GM21825 (cell line): ENCODE measurements at regions not wholly inside any gene's neighbourhood (a gene's known extent, or its start where the extent isn't known, plus 50 kb on each side); places are given as distances from the start of the nearest gene placed in this dataset.

Source experiments
- ATAC-seq: cut with Tn5 transposase; IDR thresholded peaks from one replicate; pipeline ENCODE4 v1.9.1; 2021; ENCODE audit warnings: mild to moderate bottlenecking, moderate library complexity; ENCODE audit not compliant: unreplicated experiment

DNA sequence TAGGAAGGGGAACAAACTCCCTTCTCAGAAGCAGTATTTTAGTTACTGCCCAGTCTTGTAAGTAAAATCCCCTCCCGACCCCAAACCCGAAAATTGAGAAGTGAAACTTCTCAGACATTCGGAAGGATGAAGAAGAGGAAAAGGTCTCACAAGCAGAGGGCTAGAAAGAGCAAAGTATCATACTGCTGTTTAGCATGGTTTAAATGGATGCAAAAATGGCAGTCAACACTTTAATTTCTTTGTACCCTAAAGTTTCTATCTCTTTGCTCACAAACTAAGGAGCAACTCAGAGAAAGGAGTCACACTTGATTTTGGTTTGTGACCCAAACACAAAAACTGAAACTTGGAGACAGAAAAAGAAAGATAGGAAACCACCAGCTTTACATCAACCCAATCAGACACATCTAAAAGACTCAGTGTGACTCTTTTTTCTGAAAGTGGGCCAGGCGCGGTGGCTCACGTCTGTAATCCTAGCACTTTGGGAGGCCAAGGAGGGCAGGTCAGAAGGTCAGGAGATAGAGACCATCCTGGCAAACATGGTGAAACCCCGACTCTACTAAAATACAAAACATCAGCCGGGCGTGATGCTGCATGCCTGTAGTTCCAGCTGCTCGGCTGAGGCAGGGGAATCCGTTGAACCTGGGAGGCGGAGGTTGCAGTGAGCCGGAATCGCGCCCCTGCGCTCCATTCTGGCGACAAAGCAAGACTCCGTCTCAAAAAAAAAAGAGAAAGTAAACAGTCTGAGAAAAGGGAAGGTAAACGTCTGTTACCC is 63.2 kb upstream of the ATP11B start:
- peak; percentile 59 for ATAC-seq

- peak; percentile 7 for ATAC-seq
These were observed 62.6 kb upstream of the ATP11B start for GRCh38 chr3:182730675-182731042.

DNA sequence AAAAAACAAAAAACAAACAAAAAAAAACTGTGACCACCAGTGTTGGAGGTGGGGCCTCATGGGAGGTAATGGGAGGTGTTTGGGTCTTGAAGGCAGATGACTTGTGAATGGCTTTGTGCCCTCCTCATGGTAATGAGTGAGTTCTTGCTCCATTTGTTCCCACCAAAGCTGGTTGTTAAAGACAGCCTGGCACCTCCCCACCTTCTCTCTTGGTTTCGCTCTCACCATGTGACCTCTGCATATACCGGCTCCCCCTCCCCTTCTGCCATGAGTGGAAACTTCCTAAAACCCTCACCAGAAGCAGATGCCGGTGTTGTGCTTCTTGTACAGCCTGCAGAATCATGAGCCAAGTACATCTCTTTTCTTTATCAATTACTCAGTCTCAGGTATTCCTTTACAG is 61.5 kb upstream of the ATP11B start:
- ATAC-seq = no peak

- ATAC-seq = no peak
These were observed 60.9 kb upstream of the ATP11B start for GRCh38 chr3:182732232-182733015.

DNA sequence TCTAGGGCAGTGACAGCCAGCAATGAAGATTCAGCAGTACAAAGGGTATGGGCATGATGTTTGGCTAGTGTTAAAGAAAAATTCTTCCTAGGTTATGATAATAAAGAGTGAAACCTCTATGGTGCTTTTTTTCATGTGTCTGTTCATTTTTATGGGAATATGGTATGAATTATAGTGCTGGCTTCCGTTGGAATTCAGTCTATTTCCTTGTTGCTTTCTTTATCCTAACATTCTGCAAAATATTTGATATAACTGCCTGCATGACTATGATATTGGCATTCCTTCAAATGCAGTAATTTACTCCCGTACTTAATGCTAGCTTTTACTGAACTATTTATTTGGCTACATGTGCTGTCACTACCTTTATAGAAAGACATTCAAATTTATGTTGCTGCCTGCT is 57.6 kb upstream of the ATP11B start:
- ATAC-seq = no peak

- ATAC-seq = no peak
These were observed 55.5 kb upstream of the ATP11B start for GRCh38 chr3:182737825-182738224.

DNA sequence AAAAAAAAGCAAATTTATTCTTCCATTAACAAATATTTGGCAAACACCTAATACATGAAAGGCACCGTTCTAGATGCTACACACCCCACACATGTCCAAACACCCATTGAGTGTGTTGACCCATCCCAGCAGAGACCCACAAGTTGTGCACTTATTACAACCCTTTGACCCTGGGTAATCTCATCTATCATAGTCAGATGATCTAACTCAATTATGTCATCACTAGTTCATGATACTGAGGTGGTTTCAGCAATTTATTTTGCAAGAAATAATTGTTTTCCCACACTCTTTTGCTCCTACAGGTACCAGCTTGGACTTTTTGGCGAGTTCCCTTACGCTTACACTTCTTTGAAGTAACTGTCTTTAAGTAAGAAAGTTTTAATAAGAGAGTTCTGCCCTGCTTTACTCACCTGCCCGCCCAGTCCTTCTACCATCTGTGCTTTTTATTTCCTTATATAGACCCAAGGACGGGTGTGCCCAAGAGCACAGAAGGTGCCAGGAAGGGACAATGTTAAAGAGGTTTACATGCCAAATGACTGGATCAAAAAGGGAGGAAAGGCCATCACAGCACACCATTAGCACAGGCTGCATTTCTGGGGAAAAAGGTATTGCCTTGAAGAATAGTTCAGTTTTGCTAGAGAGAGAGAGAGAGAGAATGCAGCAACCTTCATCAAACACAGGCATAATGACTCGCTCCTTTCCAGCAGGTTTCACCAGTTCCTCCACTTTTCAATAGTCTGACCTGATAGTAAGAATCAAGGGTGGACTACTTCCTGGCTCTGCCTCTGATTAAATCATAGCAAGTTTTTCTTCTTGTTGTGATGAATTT is 54.5 kb upstream of the ATP11B start:
- no peak for ATAC-seq

DNA sequence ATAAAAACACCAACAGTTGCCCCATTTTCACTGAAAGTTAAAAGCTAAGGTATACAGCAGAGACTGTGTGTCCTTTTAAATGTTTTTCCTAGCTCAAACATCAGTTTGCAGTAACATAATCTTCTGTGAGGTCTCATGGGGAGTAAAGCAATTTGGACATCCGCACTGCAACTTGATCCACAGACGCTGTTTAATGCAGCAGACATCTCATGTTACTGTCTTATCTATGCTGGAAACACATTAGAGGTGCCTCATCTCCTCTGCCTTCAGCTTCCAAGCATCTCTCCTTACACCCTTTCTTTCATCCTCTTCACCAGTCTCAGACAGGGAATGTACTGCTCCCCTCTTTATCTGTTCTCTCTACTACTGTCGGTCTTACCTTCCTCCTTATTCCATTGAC is 53.7 kb upstream of the ATP11B start:
- no peak for ATAC-seq

DNA sequence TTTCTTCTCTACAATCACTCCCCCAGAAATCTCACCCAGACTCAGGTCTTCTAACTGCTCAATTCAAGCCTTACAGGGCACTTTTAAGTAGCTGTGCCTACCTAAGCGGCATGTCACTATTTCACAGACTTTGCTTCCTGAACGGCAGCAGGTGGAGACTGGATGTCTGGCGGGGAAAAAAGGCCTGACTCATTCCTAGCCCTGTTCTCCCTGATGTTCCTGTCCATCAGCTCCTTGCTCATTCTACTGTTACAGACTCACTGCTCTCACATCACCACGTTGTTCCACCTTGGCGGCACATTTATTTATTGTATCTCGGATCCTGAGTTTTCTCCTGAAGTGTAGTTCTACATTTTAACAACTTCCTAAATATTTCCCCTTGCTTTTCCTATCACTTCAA is 52.6 kb upstream of the ATP11B start:
- ATAC-seq = no peak

GRCh38 chr3:182741214-182741613 is 52.1 kb upstream of the ATP11B start:
- no peak for ATAC-seq
